CD14-positive monocyte (primary cell): ENCODE measurements at regions not wholly inside any gene's neighbourhood (a gene's known extent, or its start where the extent isn't known, plus 50 kb on each side); places are given as distances from the start of the nearest gene placed in this dataset.

Source experiments
- DNase-seq, 3 donors: peaks; one replicate each; pipeline ENCODE4 v3.0.0-alpha.2; 2011 to 2022
- H2AFZ ChIP-seq: 2 replicates; pipeline ENCODE4 v1.6.0; 2012; ENCODE audit warnings: mild to moderate bottlenecking, low read depth, low read length, inconsistent platforms; ENCODE audit not compliant: insufficient read depth, poor library complexity, severe bottlenecking
- H3K27ac ChIP-seq, 2 donors: 1 replicate in 1 of 2; 2 replicates in 1 of 2; pipeline ENCODE4 v1.5.1; 2012 to 2013; ENCODE audit warnings: low read length in 2 of 2, control low read depth in 1 of 2, inconsistent platforms in 1 of 2, low read depth in 1 of 2, mild to moderate bottlenecking in 1 of 2
- H3K27me3 ChIP-seq, 2 donors: one replicate each; pipeline versions ENCODE4 v1.6.0 to v1.6.1; 2011 to 2013; ENCODE audit warnings: low read length in 2 of 2; ENCODE audit not compliant: control insufficient read depth in 2 of 2, insufficient read depth in 2 of 2
- H3K36me3 ChIP-seq, 2 donors: replicated peaks in 1 of 2; 1 replicate in 1 of 2; 2 replicates in 1 of 2; pipeline versions ENCODE4 v1.5.1 to v1.6.1; 2012 to 2013; ENCODE audit warnings: low read length in 2 of 2, control low read depth in 1 of 2, inconsistent platforms in 1 of 2, mild to moderate bottlenecking in 1 of 2; ENCODE audit not compliant: insufficient read depth in 2 of 2, control insufficient read depth in 1 of 2
- H3K4me1 ChIP-seq, 2 donors: 1 replicate in 1 of 2; 2 replicates in 1 of 2; pipeline versions ENCODE4 v1.5.1 to v1.6.1; 2012 to 2013; ENCODE audit warnings: low read length in 2 of 2, control low read depth in 1 of 2, inconsistent platforms in 1 of 2, mild to moderate bottlenecking in 1 of 2, moderate library complexity in 1 of 2; ENCODE audit not compliant: insufficient read depth in 2 of 2, control insufficient read depth in 1 of 2
- H3K4me2 ChIP-seq: replicated peaks from 2 replicates; pipeline ENCODE3; 2012; ENCODE audit warnings: low read length, moderate library complexity, mild to moderate bottlenecking; ENCODE audit not compliant: poor library complexity, severe bottlenecking; ENCODE audit errors: extremely low read depth
- H3K4me3 ChIP-seq, 3 experiments: fragments of 200-600 bp in 1 of 3; sonication (generic) in 1 of 3; replicated peaks in 1 of 3; 1 replicate in 2 of 3; 2 replicates in 1 of 3; pipeline ENCODE4 v1.5.1; 2011 to 2013; ENCODE audit warnings: low read length in 3 of 3, mild to moderate bottlenecking in 3 of 3, control low read depth in 2 of 3, low read depth in 2 of 3, inconsistent platforms in 1 of 3, moderate library complexity in 1 of 3
- H3K79me2 ChIP-seq: 2 replicates; pipeline ENCODE4 v1.6.0; 2012; ENCODE audit warnings: mild to moderate bottlenecking, control low read depth, inconsistent platforms, low read length, moderate library complexity; ENCODE audit not compliant: insufficient read depth
- H3K9ac ChIP-seq: 2 replicates; pipeline ENCODE4 v1.6.0; 2017; ENCODE audit warnings: low read length, mild to moderate bottlenecking; ENCODE audit not compliant: insufficient read depth, poor library complexity, severe bottlenecking
- H3K9me3 ChIP-seq, 2 donors: replicated peaks in 1 of 2; 1 replicate in 1 of 2; 2 replicates in 1 of 2; pipeline versions ENCODE4 v1.5.1 to v1.6.1; 2012 to 2013; ENCODE audit warnings: low read length in 2 of 2, control low read depth in 1 of 2; ENCODE audit not compliant: control insufficient read depth in 1 of 2, insufficient read depth in 1 of 2
- H4K20me1 ChIP-seq: 2 replicates; pipeline ENCODE4 v1.6.0; 2012; ENCODE audit warnings: mild to moderate bottlenecking, low read length, control low read depth, moderate library complexity; ENCODE audit not compliant: insufficient read depth
- H3K27ac Mint-ChIP-seq, 7 donors: one replicate each; pipeline ENCODE4 v1.8.0; 2020; ENCODE audit warnings: mild to moderate bottlenecking in 7 of 7, mixed read lengths in 7 of 7, moderate library complexity in 6 of 7, inconsistent platforms in 2 of 7
- H3K27me3 Mint-ChIP-seq, 3 donors: one replicate each; pipeline ENCODE4 v1.8.0; 2021 to 2022; ENCODE audit warnings: low read depth in 3 of 3, mild to moderate bottlenecking in 3 of 3, mixed read lengths in 3 of 3, moderate library complexity in 3 of 3, inconsistent platforms in 1 of 3
- H3K36me3 Mint-ChIP-seq, 2 donors: one replicate each; pipeline ENCODE4 v1.8.0; 2020; ENCODE audit warnings: mixed read lengths in 2 of 2, inconsistent platforms in 1 of 2, mild to moderate bottlenecking in 1 of 2
- H3K4me1 Mint-ChIP-seq: one replicate; pipeline ENCODE4 v1.8.0; 2020; ENCODE audit warnings: mild to moderate bottlenecking, mixed read lengths
- H3K4me3 Mint-ChIP-seq, 2 donors: one replicate each; pipeline ENCODE4 v1.8.0; 2020; ENCODE audit warnings: mild to moderate bottlenecking in 2 of 2, mixed read lengths in 2 of 2, moderate library complexity in 1 of 2
- H3K9me3 Mint-ChIP-seq, 7 donors: one replicate each; pipeline ENCODE4 v1.8.0; 2020 to 2022; ENCODE audit warnings: mixed read lengths in 7 of 7, mild to moderate bottlenecking in 6 of 7, moderate library complexity in 6 of 7, inconsistent platforms in 2 of 7
- WGBS: methylation state at CpG from one replicate; pipeline ENCODE4 v1.1.5; 2013; ENCODE audit warnings: missing lambda C conversion rate; ENCODE audit not compliant: insufficient coverage; 5-methylcytosine and 5-hydroxymethylcytosine counted together
- intact Hi-C, 2 donors: fragments of 100-400 bp; cut with micrococcal nuclease; formaldehyde crosslinking; loops; one replicate each; pipeline versions ENCODE4 v1.15.0 to v1.15.1; 2023
- TF ChIP-seq, protein P1 (sequence below): fragments of 200-600 bp; IDR thresholded peaks from one replicate; pipeline ENCODE4 v1.8.0; 2022; ENCODE audit warnings: antibody characterized with exemption, mild to moderate bottlenecking

DNA sequence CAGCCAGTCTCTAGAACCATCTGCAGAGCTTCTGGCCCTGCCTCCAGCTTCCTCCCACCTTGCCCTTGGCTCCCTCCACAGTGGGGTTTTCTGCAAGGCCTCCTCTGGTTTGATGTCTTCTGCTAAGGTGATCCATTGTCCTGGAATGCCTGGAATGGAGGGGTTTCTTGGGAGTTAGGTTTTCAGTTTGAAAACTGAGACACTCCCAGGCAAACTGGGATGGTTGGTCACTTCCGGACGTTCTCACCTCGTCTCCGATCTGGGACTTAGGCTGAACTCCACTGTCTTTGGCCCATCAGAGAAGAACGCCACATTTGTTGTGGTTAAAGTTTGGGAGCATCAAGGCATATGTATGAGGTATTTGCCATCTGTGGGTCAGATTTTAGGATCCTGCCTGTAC is 77.4 kb upstream of the KLHL25 start:
- H3K27me3 Mint-ChIP-seq = peaks cover 6 to 12% (median 11%) of the 10 kb centered on the region in 3 donors
- WGBS = no CpG with 5 or more reads among the region's 5 CpGs

GRCh38 chr15:85874236-85874635 is 79.5 kb upstream of the KLHL25 start:
- no peaks in the 10 kb centered on the region for H4K20me1 ChIP-seq
- H3K9ac ChIP-seq = no peak overlapping the region
- H3K4me3 ChIP-seq = no peak overlapping the region
- no peaks in the 10 kb centered on the region for H3K79me2 ChIP-seq
- WGBS = no CpG with 5 or more reads among the region's 2 CpGs
- H3K36me3 ChIP-seq = no peaks in the 10 kb centered on the region
- TF ChIP-seq, protein P1, sequence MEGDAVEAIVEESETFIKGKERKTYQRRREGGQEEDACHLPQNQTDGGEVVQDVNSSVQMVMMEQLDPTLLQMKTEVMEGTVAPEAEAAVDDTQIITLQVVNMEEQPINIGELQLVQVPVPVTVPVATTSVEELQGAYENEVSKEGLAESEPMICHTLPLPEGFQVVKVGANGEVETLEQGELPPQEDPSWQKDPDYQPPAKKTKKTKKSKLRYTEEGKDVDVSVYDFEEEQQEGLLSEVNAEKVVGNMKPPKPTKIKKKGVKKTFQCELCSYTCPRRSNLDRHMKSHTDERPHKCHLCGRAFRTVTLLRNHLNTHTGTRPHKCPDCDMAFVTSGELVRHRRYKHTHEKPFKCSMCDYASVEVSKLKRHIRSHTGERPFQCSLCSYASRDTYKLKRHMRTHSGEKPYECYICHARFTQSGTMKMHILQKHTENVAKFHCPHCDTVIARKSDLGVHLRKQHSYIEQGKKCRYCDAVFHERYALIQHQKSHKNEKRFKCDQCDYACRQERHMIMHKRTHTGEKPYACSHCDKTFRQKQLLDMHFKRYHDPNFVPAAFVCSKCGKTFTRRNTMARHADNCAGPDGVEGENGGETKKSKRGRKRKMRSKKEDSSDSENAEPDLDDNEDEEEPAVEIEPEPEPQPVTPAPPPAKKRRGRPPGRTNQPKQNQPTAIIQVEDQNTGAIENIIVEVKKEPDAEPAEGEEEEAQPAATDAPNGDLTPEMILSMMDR = no peak
- H2AFZ ChIP-seq = no peak overlapping the region
- no peak for DNase-seq
- no peaks in the 10 kb centered on the region for H3K4me1 ChIP-seq
- H3K4me3 Mint-ChIP-seq = no peak overlapping the region
- H3K9me3 Mint-ChIP-seq = no peaks in the 10 kb centered on the region
- H3K27me3 Mint-ChIP-seq = peaks cover 5 to 17% (median 16%) of the 10 kb centered on the region in 3 donors
- peaks cover 3 to 5% of the 10 kb centered on the region in 2 donors for H3K27me3 ChIP-seq
- no peak overlapping the region for H3K27ac Mint-ChIP-seq
- H3K4me1 Mint-ChIP-seq = no peaks in the 10 kb centered on the region
- H3K36me3 Mint-ChIP-seq = no peaks in the 10 kb centered on the region
- intact Hi-C loops = no loop called here
- H3K4me2 ChIP-seq = no peak overlapping the region
- H3K9me3 ChIP-seq = no peaks in the 10 kb centered on the region
- H3K27ac ChIP-seq = no peak overlapping the region

More for the DNA sequence above, 77.4 kb upstream of the KLHL25 start:
- no peaks in the 10 kb centered on the region for H3K36me3 Mint-ChIP-seq
- H3K79me2 ChIP-seq = no peaks in the 10 kb centered on the region
- intact Hi-C loops = no loop called here
- no peaks in the 10 kb centered on the region for H4K20me1 ChIP-seq
- TF ChIP-seq, protein P1 = no peak
- no peak overlapping the region for H3K4me2 ChIP-seq
- H3K9me3 Mint-ChIP-seq = no peaks in the 10 kb centered on the region
- H3K9me3 ChIP-seq = no peaks in the 10 kb centered on the region
- H2AFZ ChIP-seq = no peak overlapping the region
- H3K4me1 Mint-ChIP-seq = no peaks in the 10 kb centered on the region
- no peak overlapping the region for H3K4me3 ChIP-seq
- no peaks in the 10 kb centered on the region for H3K4me1 ChIP-seq
- no peak overlapping the region for H3K27ac ChIP-seq
- H3K27me3 ChIP-seq = peaks cover 0 to 5% of the 10 kb centered on the region in 2 donors
- no peak overlapping the region for H3K9ac ChIP-seq
- H3K36me3 ChIP-seq = no peaks in the 10 kb centered on the region
- H3K27ac Mint-ChIP-seq = no peak overlapping the region
- H3K4me3 Mint-ChIP-seq = no peak overlapping the region
- no peak for DNase-seq
